ENCODE measurements at regions not wholly inside any gene's neighbourhood (a gene's known extent, or its start where the extent isn't known, plus 50 kb on each side); places are given as distances from the start of the nearest gene placed in this dataset.
"Not testable (repeated sequence)": the region's sequence is repeated elsewhere in the genome, so short reads cannot be mapped to it uniquely, and the experiment has no call there.

DNA sequence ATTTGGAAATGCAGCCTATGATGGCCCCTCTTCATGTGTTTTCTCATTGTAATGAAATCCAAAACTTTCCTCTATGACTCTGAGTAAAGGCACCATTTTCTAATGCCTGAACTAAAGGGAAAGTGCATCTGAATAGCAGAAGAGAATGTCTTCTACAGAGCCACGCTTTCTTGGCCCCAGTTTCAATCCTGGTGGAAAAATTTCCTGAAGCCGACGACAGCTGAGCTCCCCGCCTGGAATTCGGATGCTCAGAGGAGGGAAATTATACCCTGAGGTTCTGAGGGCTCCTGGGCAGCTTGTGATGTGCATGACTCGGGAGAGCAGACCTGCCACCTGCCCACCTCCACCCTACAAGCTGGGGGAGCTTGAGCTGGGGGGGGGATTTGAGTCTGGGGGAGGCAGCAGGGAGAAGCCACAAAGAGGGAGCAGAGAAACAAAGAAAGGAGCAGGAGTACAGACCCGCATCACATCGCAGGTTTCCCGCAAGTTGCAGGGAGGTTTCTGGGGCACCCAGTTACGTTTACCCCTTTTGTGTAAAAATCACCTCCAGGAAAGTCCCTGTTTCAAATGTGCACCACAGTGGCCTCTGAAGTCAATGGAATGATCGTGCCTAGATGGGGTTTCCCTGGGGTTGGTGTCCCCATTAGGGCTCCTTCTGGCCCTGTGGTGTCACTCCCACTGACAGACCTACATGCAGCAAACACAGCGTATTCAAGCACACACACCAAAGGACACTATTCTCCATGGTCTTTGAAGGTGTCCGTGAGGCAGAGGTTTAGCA, 145.6 kb upstream of the RBPJ start:
- DNase-seq (ENCODE audit: low read depth in 2 of 2) = no peak

DNA sequence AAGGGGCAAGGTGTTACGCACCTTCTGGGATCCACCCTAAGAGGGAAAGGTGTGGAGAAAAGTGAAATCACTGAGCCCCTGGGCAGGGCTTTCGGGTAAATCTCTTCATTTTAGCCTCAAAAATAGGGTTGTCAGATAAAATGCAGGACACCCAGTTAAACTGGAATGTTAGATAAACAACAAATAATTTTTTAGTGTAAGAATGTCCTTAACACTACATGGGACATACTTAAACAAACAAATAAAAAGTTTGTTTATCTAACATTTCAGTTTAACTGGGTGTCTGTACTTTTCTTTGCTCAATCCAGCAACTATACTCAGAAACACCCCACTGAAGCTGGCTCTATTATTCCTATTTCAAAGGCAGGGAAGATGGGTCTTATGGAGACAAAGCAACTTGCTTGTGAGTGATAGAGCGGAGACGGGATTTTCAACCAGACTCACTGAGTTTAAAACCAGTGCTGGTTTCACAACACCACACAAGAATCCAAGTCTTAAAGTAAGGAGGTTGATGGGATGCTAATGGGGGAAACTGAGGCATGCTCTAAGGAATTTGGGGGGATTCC, 144.8 kb upstream of the RBPJ start:
- DNase-seq (ENCODE audit: low read depth in 2 of 2) = no peak

DNA sequence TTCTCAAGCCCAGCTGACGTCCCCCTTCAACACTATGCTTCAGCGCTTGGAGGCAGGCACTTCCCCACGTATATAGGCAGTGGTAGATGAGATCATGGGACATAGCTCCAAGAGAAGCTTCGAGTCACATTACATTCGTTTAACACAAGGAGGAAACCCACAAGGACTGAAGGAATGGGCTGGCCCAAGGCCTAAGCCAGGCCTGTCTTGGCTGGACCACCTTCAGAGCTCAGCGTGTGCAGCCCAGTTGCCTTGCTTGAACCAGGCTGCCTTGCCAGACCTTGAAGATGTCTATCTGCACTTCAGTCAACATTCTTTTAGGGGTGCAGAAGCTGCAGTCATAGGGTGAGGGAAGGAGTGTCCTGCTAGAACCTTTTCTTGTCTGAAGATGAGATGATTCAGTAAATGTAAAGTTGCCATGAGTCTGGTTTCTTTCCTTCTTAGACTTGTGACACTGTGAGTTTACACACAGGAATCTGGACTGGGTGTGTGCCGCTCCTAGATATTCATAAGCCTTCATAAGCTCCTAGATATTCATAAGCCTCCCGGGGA, 144.1 kb upstream of the RBPJ start:
- DNase-seq (ENCODE audit: low read depth in 2 of 2) = no peak

DNA sequence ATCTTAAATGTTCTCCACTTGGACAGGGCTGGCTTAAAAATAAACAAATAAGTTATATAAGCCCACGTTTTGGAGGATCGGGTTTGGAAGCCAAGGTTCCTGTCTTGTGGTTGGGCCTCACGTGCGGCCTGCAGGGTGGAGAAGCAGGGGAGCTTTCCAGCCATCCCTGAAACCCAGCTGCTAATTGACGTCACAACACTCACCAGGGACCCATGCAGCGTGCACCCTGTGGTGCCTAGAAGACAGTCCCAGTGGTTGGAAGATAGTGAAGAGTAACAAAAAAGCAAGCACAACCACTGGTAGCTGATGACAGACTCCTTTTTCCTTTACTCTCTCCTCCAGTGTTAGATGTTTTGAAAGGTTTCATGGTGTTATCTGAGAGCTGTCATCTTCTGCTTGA, 142.0 kb upstream of the RBPJ start:
- no peak for DNase-seq (ENCODE audit: low read depth in 2 of 2)

- no peak for DNase-seq (ENCODE audit: low read depth in 2 of 2)
These were observed 141.5 kb upstream of the RBPJ start for GRCh38 chr4:26179316-26179760.

- no peak for DNase-seq (ENCODE audit: low read depth in 2 of 2)
These were observed 139.2 kb upstream of the RBPJ start for GRCh38 chr4:26181616-26182015.

DNA sequence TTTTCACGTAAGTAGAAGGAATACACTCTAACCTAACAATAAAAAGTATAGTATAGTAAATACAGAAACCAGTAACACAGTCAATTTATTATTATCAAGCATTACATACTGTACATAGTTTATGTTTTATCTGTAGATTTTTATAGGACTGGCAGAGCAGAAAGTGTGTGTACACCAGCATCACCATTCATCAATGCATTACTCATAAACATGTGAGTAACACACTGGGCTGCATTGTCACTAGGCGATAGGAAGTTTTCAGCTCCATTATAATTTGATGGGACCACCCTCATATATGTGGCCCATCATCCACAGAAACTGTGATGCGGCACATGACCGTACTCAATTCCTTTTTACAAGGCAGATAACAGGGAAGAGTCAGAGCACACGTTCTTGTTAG, 137.8 kb upstream of the RBPJ start:
- DNase-seq (ENCODE audit: low read depth in 2 of 2) = no peak

- DNase-seq (ENCODE audit: low read depth in 2 of 2) = no peak
These were observed 135.4 kb upstream of the RBPJ start for GRCh38 chr4:26185436-26185835.

- no peak for DNase-seq (ENCODE audit: low read depth in 2 of 2)
These were observed 129.5 kb upstream of the RBPJ start for GRCh38 chr4:26191353-26191752.

DNA sequence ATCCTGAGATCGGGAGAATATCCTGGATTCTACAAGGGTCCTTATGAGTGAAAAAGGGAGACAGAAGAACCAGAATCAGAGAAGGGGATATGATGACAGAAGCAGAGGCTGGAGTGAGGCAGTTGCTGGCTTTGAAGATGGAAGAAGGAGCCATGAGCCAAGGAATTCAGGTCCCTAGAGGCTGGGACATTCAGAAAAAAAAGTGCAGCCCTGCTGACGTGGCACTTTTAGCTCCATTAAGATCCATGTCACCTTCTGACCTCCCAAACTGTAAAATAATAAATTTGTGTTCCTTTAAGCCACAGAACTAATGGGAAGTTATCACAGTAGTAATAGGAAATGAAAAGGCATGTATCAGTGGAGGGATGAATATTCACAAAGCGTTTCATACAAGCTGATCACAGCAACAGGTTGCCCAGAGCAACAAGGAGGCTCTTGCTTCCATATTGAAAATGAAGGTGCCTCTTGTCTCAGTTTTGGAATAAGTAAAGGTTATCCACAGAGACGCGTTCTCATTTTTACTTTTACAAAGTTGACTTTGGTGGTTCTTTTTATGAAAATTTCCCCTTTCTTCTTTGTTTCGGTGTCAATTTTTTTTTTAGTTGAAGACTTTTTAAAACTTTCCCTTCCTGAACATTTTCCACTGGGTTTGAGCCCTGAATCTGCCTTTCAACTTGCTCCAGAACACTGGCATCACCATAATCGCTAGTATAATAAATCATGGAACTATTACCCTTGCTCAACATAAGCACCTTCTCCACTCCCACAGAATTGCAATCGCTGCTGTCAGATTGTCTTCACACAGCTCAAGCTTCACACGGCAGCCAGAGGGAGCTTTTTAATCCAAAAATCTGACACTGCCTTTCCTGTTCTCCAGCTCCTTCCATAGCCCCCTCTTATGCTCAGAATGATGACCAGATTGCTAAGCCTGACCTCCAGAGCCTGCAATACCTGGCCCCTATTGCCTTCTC, 127.6 kb upstream of the RBPJ start:
- no peak for DNase-seq (ENCODE audit: low read depth in 2 of 2)

GRCh38 chr4:26194764-26195163, 126.0 kb upstream of the RBPJ start:
- DNase-seq (ENCODE audit: low read depth in 2 of 2) = no peak

DNA sequence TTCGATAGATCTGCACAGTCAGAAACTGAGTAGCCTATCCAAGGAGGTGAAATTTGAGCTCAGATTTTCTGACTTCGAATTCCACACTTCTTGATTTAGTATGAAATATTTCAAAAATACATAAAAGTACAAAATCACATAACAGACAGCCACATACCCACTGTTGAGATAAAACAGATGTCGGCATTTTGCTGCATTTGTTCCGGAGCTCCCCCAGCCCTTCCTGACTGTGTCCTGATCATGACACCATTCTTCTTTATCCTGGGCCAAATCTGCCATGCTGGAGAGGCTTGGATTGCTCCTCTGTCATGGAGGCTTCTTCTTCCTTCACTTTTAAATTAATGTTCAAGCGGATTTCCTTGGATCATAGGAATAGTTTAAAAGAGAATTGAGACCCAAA, 124.2 kb upstream of the RBPJ start:
- no peak for DNase-seq (ENCODE audit: low read depth in 2 of 2)

DNA sequence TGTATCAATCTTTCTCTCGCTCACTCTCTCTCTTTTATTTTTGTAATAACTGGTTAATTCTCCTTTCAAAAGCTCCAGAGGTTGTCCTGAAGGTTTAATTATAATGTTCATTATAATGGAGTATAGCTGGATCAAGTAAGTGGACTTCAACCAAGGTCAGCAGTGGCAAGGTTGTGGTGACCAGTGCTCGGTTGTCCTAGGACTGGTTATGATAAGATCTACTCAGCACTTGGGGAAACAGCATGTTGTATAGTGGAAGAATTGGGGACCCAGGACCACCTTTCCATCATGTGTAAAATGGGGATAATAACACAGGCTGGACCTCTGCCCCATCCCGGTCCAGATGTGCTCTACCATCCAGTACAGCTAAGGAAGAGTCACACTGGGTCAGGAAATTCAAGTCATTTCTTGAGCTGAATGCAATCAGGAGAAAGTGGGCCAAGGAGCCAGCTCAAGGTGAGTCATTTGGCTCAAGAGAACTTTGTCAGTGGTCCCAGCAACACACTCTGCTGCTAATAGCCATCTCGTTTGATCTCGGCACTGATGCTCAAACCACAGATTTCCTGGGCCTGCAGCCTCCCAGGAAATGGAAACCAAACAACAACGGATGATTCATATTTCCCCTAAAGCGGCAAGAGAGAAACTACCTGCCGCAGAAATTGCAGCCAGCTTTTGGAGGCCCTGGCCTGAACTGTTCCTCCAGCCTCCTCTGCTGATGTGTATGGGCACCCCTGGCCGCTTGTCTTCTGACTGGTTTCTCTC, 123.6 kb upstream of the RBPJ start:
- peak; percentile 37 to 49 for DNase-seq (ENCODE audit: low read depth in 2 of 2)

DNA sequence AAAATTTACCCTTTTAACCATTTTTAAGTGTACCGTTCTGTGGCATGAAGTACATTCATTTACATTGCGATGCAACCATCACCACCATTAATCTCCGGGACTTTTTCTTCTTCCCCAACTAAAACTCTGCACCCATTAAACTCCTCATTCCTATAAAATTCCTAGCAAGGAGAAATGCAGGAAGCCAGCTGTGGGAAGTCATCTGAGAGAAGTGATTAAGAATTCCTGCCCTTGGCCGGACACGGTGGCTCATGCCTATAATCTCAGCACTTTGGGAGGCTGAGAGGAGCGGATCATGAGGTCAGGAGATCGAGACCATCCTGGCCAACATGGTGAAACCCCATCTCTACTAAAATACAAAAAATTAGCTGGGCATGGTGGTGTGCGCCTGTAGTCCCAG, 121.9 kb upstream of the RBPJ start:
- DNase-seq (ENCODE audit: low read depth in 2 of 2) = not testable (repeated sequence)

- no peak for DNase-seq (ENCODE audit: low read depth in 2 of 2)
These were observed 121.2 kb upstream of the RBPJ start for GRCh38 chr4:26199596-26199995.

DNA sequence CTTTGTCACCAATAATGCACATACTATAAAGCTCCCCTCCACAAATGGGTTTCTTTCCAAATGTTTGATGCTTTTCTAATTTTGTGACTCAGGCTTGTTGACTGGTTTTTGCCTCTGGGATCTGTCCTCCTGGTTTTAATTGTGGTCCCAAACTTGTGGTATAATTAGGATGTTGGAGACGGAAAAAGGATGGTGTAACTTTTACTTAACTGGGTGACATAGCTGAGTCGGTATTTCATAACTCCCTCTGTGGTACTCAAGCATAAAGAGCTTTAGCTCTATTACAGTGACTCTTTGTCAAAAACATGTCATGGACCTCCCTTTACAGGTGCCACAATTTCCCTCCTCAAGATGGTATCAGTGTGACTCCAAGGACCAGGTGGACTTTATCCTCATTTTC, 119.7 kb upstream of the RBPJ start:
- no peak for DNase-seq (ENCODE audit: low read depth in 2 of 2)

- DNase-seq (ENCODE audit: low read depth in 2 of 2) = no peak
These were observed 116.5 kb upstream of the RBPJ start for GRCh38 chr4:26204249-26204825.

DNA sequence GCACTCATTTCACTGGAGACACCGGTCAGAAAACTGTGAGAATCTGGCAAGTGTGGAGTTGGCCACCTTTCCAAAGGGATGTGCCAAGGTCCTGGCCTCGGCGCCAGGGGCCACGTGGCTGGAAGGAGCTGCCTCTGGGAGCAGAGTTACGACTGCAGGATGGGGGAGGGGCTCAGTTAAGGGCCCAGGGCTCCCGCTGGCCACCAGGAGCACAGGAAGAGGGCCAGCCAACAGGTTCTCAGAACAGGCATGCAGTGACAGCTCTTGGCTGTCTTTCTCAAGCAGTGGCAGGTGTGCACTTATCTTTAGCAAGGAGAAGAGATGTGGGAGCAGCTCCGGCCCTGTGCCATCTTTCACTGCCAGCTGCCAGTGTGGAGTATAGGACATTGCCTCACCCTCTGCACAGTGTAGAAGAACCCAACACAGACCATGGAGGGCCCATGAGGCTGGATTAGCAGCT, 115.9 kb upstream of the RBPJ start:
- no peak for DNase-seq (ENCODE audit: low read depth in 2 of 2)

DNA sequence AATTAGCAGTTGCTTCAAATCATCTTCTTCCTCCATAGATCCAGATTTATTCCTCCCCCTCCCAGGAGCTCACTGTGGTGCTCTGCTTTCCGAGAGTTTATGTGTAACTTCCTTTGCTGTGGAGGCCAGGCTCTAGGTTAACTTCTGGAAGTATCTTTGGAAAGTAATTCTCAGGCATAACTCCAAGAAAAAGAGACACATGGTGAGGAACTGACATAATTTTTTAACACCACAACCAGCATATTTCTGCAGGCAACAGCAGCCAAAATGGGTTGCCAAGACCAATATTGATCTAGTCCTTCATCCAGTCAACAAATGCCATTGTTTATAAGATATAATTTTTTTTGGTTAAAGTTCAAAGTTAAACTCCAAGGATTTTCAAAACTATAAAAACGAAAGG, 114.5 kb upstream of the RBPJ start:
- DNase-seq (ENCODE audit: low read depth in 2 of 2) = no peak

DNA sequence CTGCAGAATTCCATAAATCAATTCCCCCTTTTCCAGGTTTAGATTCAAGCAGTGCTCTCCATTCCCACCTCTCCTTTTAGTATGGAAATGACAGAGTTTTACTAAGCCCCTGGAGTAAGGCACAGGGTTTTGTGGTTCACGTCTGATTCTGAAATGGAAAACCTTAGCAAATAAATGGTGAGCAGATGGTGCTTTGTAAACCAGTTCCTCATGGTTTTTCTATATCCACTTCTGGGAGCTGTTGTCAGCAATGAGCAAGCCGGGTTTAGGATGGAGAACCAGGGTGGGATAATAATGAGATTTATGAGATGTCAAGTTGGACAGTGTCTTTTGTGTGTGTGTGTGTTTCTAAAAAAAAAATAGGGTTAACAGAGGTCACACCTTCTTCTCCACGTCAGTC, 113.8 kb upstream of the RBPJ start:
- DNase-seq (ENCODE audit: low read depth in 2 of 2) = no peak

GRCh38 chr4:26207631-26208030, 113.2 kb upstream of the RBPJ start:
- DNase-seq (ENCODE audit: low read depth in 2 of 2) = no peak

Measured in stimulated activated CD8-positive, alpha-beta memory T cell treated with anti-CD3 and anti-CD28 coated beads, Interleukin-2, amount 100 ng/mL, for 1 hour (primary cell).